ENCODE measurements at regions not wholly inside any gene's neighbourhood (a gene's known extent, or its start where the extent isn't known, plus 50 kb on each side); places are given as distances from the start of the nearest gene placed in this dataset.

DNA sequence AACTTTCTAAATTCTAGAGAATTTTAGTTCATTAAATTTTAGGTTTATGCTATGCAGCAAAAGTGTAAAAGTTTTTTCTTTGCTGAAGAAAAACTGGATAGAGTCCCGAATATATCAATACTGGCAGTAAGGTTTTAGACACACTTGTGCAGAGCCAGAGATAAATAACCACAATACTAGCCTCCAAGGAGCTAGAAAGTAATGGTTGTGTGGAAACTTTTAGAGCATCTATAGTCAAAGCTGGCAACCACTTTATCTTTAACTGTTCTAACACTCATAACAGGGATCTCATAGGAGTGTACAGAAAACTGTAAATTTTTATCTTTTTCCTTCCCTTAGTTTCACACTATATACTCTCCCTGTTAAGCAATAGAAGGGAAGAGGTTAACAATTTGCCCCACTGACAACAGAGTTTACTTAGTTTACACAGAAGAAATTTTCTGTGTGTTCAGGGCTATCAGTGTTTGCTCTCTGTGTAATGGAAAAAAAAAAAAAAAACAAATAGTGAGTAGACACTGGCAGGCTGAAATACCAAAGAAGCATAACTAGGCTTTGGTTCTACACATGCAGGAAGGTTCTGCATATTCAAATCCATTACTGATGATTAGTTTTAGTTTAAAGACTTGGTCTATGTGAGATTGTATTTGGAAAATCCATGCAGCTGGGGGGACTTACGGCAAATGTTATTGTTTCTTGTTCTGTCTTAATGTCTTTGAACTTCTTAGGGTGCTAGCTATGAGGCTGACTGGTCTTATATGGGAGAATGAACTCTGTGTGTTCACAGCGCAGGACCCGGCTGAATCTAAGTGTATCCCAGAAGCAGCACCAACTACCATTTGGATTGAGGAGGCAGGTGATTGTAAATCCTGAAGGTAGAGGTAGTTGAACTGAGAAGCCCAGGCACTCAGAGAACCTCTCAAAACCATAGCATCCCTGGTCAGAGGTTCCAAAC, 187.6 kb downstream of the PCSK1 start:
- Histone ChIP-seq H3K9me2 (no peaks in the 10 kb centered on the region), H3K9me3 (no peaks in the 10 kb centered on the region), H3K4me2 (0 out of 2 replicates have a peak overlapping the region, but pooled peaks have one; percentile 17), H4K20me1 (ENCODE audit: insufficient read depth) (no peaks in the 10 kb centered on the region), H3K9ac (peak overlapping the region; percentile 15; the same call in 1 of the 2 replicates), H3K27me3 (ENCODE audit: insufficient read depth) (no peaks in the 10 kb centered on the region), H3K27ac (ENCODE audit: low read depth in 2 of 2, low read length in 1 of 2) (peak overlapping the region; percentile 30 to 39; a peak in 2 of 4 replicates), H2AFZ (ENCODE audit: low read depth) (peak overlapping the region; percentile 44; the same call in 1 of the 2 replicates), H3F3A (replicated peaks; ENCODE audit: insufficient read depth) (peaks cover 32% of the 10 kb centered on the region), H3K4me3 (ENCODE audit: low read depth in 2 of 2, low read length in 1 of 2) (no peak overlapping the region), H3K79me2 (ENCODE audit: insufficient read depth) (no peaks in the 10 kb centered on the region), H3K36me3 (replicated peaks in 1 of 2; ENCODE audit: control insufficient read depth in 1 of 2, insufficient read depth in 2 of 2, low read length in 1 of 2) (no peaks in the 10 kb centered on the region), H3K4me1 (ENCODE audit: control insufficient read depth in 1 of 2, insufficient read depth in 2 of 2, low read depth in 1 of 2, low read length in 1 of 2) (peaks cover 0 to 21% of the 10 kb centered on the region in 2 experiments; a peak in 3 of 4 replicates)
- CTCF ChIA-PET: interaction anchor here (0.7 kb wide), 1 partner anchor 95 kb away, joined by 3 read pairs; no protein-coding TSS in a partner anchor
- no peak for DNase-seq
- POLR2A ChIA-PET: no interaction called here
- WGBS (ENCODE audit: low lambda C conversion rate): 84% methylated on average over 4 of the region's 4 CpGs
- TF ChIP-seq MEF2A (IDR thresholded peaks at IDR 0.05; ENCODE audit: borderline replicate concordance, low read depth) (no peak), GATA2 (CRISPR knock-in tag; IDR thresholded peaks at IDR 0.05) (no peak), YY1 (IDR thresholded peaks at IDR 0.05; ENCODE audit: low read depth) (no peak), NRF1 (IDR thresholded peaks at IDR 0.05; ENCODE audit: low read depth, low read length) (no peak), FOXM1 (IDR thresholded peaks at IDR 0.05; ENCODE audit: low read depth) (no peak), TEAD4 (IDR thresholded peaks at IDR 0.05; ENCODE audit: borderline replicate concordance, insufficient read depth) (no peak), MXI1 (IDR thresholded peaks at IDR 0.05; ENCODE audit: low read depth, low read length) (no peak), NFIC (IDR thresholded peaks at IDR 0.05; ENCODE audit: borderline replicate concordance) (no peak), RXRA (IDR thresholded peaks at IDR 0.05; ENCODE audit: borderline replicate concordance, low read depth) (no peak), POLR2AphosphoS5 (IDR thresholded peaks at IDR 0.05; ENCODE audit: low read depth, low read length) (no peak), CHD2 (IDR thresholded peaks at IDR 0.05; ENCODE audit: low read length, partially characterized antibody) (no peak), FOSL2 (IDR thresholded peaks at IDR 0.05; ENCODE audit: borderline replicate concordance, low read depth) (no peak)
- TF ChIP-seq, protein P1, sequence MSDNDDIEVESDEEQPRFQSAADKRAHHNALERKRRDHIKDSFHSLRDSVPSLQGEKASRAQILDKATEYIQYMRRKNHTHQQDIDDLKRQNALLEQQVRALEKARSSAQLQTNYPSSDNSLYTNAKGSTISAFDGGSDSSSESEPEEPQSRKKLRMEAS (IDR thresholded peaks at IDR 0.05; ENCODE audit: low read depth): no peak
- TF ChIP-seq, protein P2, sequence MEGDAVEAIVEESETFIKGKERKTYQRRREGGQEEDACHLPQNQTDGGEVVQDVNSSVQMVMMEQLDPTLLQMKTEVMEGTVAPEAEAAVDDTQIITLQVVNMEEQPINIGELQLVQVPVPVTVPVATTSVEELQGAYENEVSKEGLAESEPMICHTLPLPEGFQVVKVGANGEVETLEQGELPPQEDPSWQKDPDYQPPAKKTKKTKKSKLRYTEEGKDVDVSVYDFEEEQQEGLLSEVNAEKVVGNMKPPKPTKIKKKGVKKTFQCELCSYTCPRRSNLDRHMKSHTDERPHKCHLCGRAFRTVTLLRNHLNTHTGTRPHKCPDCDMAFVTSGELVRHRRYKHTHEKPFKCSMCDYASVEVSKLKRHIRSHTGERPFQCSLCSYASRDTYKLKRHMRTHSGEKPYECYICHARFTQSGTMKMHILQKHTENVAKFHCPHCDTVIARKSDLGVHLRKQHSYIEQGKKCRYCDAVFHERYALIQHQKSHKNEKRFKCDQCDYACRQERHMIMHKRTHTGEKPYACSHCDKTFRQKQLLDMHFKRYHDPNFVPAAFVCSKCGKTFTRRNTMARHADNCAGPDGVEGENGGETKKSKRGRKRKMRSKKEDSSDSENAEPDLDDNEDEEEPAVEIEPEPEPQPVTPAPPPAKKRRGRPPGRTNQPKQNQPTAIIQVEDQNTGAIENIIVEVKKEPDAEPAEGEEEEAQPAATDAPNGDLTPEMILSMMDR (IDR thresholded peaks at IDR 0.05): no peak
- TF ChIP-seq, protein P3, sequence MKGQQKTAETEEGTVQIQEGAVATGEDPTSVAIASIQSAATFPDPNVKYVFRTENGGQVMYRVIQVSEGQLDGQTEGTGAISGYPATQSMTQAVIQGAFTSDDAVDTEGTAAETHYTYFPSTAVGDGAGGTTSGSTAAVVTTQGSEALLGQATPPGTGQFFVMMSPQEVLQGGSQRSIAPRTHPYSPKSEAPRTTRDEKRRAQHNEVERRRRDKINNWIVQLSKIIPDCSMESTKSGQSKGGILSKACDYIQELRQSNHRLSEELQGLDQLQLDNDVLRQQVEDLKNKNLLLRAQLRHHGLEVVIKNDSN (IDR thresholded peaks at IDR 0.05; ENCODE audit: borderline replicate concordance, low read depth): no peak
- TF ChIP-seq, protein P4, sequence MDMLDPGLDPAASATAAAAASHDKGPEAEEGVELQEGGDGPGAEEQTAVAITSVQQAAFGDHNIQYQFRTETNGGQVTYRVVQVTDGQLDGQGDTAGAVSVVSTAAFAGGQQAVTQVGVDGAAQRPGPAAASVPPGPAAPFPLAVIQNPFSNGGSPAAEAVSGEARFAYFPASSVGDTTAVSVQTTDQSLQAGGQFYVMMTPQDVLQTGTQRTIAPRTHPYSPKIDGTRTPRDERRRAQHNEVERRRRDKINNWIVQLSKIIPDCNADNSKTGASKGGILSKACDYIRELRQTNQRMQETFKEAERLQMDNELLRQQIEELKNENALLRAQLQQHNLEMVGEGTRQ (IDR thresholded peaks at IDR 0.05; ENCODE audit: borderline replicate concordance, low read depth, low read length): no peak
- TF ChIP-seq, protein P5, sequence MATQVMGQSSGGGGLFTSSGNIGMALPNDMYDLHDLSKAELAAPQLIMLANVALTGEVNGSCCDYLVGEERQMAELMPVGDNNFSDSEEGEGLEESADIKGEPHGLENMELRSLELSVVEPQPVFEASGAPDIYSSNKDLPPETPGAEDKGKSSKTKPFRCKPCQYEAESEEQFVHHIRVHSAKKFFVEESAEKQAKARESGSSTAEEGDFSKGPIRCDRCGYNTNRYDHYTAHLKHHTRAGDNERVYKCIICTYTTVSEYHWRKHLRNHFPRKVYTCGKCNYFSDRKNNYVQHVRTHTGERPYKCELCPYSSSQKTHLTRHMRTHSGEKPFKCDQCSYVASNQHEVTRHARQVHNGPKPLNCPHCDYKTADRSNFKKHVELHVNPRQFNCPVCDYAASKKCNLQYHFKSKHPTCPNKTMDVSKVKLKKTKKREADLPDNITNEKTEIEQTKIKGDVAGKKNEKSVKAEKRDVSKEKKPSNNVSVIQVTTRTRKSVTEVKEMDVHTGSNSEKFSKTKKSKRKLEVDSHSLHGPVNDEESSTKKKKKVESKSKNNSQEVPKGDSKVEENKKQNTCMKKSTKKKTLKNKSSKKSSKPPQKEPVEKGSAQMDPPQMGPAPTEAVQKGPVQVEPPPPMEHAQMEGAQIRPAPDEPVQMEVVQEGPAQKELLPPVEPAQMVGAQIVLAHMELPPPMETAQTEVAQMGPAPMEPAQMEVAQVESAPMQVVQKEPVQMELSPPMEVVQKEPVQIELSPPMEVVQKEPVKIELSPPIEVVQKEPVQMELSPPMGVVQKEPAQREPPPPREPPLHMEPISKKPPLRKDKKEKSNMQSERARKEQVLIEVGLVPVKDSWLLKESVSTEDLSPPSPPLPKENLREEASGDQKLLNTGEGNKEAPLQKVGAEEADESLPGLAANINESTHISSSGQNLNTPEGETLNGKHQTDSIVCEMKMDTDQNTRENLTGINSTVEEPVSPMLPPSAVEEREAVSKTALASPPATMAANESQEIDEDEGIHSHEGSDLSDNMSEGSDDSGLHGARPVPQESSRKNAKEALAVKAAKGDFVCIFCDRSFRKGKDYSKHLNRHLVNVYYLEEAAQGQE (IDR thresholded peaks at IDR 0.05; ENCODE audit: low read depth, low read length): no peak
- TF ChIP-seq, protein P6, sequence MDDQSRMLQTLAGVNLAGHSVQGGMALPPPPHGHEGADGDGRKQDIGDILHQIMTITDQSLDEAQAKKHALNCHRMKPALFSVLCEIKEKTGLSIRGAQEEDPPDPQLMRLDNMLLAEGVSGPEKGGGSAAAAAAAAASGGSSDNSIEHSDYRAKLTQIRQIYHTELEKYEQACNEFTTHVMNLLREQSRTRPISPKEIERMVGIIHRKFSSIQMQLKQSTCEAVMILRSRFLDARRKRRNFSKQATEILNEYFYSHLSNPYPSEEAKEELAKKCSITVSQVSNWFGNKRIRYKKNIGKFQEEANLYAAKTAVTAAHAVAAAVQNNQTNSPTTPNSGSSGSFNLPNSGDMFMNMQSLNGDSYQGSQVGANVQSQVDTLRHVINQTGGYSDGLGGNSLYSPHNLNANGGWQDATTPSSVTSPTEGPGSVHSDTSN (IDR thresholded peaks at IDR 0.05): no peak

Measured in SK-N-SH (cell line).